NCI-H524 treated with DMSO at 0.1 percent for 48 hours (cell line): ENCODE measurements at regions not wholly inside any gene's neighbourhood (a gene's known extent, or its start where the extent isn't known, plus 50 kb on each side); places are given as distances from the start of the nearest gene placed in this dataset.

Source experiments
- DNase-seq: peaks from one replicate; lab custom pipeline; 2025; lab: John Stamatoyannopoulos, UW

DNA sequence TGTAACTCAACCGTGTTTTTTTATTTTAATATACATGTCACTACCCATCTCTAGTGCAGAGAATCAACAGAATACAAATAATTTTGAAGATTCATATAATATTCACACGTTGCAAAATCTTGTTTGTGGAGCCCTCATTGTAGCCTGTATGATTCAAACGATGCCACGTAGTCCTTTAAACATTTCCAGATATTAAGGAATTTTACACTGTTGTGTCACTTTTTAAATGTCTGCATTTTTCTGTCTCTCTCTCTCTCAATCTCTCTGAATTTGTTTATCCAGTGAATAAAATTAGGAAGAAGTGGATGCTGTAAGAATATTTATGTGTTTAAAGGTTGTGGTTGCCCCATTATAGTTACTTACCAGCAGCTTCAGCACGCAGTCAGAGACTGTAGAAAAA, 262.0 kb downstream of the PAX1 start:
- DNase-seq = no peak

DNA sequence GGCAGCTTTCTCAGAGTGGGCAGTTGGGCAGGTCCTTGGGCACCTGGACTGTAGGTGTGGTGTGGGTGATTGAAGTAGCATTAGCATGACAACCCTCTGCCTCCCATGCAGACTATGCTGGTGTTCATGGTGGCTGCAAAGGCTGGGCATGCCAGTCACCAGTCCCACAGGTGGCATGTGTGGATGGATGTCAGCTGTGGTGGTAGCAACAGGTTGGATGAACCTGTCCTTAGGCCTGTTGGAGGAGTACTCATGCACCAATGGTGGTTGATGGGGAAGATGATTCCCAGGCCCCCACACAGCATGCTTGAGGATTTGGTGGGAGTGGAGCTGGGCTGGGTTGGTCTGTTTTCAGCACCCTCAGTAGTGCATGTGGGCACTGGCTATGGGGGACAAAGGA, 251.1 kb downstream of the PAX1 start:
- no peak for DNase-seq

DNA sequence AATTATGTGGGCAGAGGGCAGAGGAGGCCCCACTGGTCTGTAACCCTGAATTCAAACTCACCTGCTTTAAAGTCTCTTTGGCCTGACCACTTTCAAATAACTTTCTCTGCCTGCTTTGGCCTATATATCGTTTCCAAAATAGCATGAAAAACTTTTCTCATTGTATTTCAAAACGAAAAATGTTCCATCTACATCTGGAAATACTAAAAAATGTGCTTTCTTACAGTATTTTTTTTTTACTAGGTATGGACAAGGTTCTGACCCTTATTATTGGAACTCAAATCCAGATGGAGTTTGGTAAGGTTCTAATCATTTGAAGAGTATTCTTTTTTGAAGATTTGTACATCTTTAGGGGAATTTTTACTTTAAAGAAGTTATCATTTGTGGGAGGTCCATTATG, 241.9 kb downstream of the PAX1 start:
- DNase-seq = no peak

DNA sequence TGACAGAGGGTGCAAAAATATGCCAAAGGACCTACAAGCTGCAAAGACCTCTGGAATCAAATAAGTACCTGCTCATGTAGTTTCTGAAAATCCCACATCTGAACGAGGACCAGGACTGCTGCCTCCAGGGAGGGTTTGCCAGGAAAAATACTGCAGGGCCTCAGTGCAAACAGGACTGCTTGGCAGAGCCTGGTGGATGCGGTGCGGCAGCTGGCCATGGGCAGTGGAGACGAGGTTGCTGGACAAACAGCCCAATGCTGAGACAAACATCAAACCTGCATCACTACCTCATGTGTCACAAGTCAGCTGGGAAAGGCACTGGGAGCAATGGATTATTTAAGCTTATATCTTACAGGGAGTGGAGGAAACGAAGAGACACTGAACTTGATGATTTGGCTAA, 238.8 kb downstream of the PAX1 start:
- DNase-seq = no peak

DNA sequence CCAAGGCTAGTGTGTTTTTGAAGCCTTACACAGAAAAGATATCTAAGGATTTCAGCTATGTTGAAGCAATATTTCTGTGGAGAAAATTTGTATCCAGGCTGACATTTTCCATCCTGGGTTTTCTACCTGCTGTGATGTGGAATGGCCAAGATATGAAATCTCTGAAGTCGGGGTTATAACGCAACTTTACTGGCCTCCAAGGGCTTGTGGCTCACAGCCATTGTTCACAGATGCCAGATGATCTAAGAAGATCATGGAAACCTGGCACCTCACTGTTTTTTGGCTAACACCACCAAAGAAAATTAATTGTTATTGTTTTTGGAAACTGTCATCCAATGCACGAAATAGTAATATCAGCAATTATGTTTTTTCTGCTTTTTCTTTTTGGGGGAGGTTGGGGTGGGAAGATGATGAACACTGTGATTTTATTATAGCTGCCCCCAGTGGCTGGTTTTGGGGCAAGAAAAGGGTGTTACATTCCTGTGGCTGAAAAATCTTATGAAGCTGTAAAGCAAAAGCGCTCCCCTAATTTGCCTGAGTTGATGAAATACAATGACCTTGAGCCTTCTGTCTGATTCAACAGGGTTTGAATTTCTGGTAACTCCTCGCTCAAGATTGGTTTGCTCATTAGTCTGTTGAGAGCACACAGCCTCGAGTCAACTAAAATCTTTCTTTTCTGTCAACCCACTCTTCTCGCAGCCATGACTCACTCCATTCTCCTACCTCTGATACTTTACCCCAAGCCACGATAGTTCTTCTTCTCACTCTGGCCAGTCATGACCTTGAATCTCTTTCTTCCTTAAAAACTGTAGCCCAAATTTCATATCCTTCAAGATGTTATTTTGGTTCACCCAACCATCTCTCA, 236.7 kb downstream of the PAX1 start:
- DNase-seq = no peak

DNA sequence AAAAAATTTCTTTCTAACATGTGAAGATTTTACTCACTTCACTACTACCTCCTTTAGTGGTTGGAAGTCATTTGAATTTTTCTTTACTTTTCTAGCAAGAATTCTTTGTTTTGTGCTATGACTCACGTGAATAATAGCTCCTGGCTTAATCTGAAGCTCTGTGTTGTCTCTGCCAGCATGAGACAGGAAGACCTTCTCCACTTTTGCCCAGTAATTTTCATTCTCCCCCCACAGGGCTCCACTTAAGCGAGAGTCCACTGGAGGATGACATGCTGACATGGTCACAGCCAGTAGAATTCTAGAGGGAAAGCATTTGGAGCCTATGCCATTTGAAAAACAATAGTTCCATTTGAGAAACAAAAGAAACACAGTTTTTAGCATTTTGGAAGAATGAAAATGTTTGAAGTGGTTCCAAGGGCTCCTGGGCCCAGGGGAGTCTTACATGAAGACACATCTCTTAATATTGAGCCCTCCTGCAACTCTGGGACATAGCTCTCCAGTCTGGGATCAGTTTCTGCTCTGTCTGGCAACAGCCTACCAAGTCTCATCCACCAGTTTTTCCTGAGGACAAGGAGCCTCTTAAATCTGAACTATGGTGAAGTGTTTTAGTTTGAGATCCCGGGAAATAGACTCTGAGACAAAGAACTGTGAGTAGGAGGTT, 231.4 kb downstream of the PAX1 start:
- no peak for DNase-seq

DNA sequence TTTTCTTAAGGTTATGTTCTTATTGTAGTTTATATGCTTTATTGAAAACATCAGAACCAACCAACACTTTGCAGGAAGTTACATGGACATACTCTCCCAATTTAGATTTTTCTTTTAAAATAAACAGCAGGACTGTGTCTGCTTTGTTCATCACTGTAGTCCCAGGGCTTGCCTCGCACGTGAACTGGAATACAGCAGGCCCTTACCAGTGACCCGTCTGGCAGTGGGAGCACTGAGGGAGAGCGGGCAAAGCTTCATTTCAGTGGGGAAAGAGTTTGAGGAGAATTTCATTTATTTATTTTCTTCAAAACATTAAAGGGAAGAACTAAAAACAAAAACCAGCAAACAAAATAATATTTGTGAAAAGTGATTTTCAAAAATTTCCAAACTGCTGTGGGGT, 230.8 kb downstream of the PAX1 start:
- DNase-seq = no peak

DNA sequence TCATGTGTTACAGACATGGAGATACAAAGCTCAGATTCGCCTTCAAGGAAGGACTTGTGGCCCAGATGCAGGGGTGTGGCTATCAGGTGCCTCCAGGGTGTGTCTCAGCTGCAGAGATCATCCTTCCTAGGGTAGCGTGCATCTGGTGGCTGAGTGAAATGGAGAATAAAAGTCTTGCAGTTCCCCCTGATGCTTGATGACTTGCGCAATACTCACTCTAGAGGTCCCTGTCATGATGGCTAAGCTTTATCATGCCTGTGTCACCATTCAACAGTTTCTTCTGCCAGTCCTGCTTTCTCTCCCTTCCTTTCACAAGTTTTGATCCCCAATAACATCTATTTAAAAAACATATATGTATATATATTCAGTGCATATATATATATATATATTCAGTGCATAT, 228.1 kb downstream of the PAX1 start:
- DNase-seq = no peak

DNA sequence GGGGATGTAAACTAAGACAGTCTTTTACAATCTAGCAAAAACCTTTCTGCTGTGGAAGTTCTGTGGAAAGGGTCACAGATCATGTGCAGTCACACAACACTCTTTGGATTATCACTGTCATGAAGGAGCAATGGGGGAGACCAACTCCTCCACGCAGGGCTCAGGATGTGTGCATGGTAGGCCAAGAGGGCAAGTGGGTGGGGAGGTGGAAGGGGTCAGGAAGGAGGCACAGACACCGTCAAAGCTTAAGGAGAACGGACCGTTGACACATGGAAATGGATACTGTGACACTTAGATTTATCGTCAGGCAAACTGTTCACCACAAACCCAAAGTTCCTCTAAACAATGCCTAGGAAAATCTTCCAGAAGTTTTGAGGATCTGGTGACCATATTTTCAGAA, 215.8 kb downstream of the PAX1 start:
- DNase-seq = no peak

DNA sequence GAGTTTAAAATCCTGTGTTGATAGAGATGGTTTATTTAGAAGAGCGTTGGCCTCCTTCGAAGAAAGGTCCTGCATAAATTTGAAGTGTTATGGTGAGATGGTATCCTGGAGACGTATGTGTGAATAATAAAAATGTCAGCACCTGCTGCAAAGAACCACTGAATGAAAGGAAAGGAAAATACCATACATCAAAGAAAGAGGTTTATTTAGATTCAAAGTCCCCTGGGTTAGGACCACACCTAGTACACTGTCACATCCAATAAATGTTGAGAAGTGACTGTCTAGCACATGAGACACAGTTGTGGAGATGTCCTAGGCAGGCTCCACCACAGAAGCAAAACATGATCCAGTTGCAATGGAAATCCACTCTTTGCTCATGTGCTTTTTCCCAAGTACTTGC, 214.7 kb downstream of the PAX1 start:
- DNase-seq = no peak

DNA sequence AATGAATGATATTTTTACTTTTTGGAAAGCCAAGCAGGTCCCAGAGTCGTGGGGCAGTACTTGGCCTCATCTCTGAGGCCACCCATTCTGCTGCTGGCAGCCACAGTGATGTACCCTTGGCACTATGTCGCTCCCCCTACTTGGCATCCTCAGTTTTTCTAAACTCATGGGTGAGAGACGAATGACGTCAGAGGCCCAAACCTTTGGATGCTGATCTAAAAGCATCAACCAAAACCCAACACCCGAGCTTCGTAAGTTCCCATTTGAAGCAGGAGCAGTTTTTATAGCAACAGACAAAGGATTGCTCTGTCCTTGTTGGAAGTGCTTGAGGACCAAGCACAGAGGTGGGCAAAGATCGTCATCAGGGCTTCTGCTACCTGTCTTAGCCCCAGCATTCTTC, 212.9 kb downstream of the PAX1 start:
- DNase-seq = no peak

DNA sequence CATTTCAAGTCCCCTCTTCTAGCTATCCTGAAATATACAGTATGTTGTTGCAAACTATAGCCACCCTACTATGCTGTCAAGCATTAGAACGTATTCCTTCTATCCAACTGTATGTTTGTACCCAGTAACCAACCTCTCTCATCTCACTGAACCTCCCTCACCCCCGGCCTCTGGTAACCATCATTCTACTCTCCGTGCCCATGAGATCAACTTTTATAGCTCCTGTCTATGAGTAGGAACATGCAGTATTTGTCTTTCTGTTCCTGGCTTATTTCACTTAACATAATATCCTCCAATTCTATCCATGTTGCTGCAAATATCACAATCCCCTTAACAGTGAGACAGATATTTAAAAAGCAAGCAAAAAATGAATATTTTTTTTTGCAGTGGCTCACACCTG, 196.9 kb downstream of the PAX1 start:
- DNase-seq = no peak

DNA sequence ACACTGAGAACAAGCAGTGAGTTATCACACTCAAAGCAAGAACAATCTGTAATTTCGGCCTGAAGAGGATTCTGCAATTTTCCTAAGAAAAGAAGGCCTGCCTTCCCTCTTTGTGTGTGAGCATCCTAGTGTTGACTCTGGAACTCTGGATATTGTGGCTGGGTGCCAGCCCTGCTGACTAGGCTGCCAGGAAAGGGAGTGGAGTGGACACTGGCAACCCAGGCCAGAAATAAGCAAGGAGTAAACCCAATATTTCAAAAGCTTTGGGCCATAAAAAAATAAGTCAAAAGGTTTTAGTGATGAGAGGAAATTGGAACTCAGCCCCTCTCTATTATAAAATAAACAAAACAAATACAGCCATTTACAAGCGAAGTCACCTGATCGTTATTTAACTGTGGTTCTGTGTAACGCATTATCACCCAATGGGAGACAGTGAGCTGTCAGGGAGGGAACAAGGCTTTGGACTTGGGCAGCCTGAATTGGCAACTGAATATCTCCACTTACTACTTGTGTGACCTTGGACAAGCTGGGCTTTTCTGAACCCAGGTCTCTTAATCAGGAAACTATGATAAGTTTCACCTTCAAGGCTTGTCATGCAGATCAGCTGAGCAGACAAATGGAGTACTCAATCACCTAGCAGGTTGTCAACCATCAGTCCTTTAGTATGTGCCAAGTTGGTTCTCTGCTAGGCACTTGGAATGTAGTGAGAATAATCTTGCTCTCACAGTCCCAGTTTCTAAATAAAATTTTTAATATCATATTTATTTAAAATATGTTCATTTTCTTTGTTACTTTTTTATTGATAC, 196.2 kb downstream of the PAX1 start:
- DNase-seq = no peak

DNA sequence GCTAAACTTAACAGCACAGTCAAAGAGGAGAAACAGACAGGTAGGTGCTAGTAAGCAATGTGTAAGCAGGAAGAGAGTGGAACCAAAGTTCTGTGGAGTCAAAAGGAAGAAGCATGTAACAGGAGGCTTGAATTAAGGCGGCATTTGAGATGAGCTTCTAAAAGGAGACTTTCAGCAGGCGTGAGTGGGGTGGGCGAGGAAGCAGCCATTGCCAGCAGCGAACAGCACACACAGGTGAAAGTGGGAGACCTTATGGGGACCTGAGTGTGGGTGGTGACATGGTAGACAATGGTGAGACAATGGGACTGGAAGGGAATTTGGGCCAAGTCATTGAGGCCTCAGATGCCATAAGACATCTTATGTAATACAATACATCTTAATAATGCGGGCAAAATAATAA, 195.0 kb downstream of the PAX1 start:
- no peak for DNase-seq

DNA sequence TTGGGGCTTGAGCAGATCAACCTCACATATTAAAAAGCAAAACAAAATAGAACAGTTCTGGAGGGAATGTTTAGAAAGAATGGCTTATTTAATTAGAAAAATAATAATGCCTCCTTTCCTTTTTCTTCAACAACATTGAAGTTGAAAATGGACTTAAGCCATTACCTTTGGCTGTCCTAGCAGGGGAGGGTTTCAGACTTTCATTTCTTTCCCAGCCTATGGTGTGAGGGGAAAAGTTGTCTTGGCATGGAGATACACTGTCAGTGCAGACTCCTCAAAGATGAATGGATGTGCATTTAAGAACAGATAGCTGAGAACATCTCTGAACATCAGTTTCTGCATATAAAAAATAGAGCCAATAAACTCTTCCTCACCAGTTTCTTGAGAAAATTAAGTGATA, 169.5 kb downstream of the PAX1 start:
- no peak for DNase-seq

DNA sequence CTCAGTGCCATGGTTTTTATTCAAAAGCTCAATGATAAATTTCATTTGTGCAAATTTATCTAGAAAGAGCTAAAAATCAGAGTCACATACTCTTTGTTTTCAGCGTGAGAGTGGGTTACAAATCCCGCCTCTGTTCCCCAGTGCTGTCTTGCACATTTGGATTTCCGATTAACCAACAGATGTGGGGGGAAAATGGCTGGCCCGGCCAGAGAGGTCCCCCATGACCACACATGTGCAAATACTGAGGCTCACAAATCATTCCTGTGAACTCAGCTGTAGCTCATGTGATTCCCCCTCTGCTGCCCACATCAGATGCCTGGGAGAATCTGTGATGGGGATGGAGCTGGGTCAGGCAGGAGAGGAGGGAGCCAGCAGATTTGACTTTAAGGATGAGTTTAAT, 168.7 kb downstream of the PAX1 start:
- no peak for DNase-seq

DNA sequence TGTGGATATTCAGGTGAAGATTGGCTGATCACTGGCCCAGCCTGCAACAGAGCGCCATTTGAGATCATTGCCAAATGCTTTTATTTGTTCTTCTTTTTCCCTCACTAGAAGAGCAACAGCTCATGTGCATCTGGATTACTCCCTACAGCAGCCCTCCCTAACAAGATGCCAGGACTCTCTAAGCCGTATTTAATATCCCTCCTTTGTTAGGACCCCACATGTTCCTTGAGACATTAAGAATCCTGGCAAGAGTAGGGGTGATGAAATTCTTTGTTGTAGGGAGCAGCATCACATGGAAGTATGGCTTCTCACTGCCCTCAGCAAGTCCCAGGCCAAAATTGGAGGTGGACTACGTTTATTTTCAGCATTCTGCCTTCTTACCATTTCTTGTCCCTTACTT, 167.8 kb downstream of the PAX1 start:
- DNase-seq = no peak

DNA sequence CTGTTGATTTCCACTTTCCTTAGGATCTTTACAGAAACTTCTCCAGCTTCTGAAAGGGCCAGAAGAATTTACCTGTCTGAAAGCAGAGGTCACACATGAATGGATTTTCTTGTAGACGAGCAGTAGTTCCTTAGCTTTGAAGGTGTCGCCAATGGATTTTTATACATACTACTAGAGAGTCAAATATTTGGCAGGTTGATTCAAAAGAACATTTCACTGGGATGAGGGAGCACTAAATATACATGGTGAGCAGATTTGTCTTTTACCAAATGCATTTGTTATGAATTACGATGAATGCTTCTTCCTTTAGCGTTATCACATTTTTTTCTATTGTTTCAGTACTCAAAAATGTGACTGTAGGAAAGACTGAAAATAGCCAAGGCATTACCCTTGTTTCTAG, 162.3 kb downstream of the PAX1 start:
- no peak for DNase-seq

DNA sequence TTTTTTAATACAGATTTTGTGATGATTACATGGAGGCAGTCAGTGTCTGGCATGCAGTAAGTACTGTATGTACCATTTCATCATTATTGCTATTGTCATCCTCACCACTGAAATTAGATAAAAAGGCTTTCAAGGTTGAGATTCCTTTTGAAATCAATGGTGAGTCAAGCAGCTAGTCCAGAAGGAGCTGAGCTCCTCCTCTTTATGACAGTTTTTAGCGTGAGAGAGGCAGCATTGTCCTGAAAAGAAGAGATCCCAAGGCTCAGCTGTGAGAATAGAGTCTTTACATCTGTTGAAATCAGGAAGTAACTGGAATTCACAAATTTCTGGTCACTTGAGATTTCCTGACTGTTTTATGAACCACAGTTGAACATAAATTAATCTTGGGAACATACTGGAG, 161.9 kb downstream of the PAX1 start:
- DNase-seq = no peak

DNA sequence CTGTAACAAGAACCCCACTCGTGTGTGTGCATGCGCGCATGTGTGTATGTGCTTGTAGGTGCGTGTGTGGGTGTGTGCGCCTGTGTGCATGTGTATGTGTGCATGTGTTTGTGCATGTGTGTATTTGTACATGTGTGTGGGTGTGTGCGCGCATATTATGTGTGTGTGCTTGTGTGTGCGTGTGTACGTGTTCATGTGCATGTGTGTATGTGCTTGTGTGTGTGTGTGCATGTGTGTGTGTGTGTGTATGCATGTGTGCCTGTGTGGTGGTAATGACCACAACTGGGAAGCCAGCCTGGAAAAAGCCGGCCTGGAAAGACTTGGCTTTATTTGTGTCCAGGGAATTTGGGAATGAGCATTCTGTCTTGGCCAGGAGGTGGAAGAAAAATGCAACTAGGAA, 157.5 kb downstream of the PAX1 start:
- DNase-seq = no peak

DNA sequence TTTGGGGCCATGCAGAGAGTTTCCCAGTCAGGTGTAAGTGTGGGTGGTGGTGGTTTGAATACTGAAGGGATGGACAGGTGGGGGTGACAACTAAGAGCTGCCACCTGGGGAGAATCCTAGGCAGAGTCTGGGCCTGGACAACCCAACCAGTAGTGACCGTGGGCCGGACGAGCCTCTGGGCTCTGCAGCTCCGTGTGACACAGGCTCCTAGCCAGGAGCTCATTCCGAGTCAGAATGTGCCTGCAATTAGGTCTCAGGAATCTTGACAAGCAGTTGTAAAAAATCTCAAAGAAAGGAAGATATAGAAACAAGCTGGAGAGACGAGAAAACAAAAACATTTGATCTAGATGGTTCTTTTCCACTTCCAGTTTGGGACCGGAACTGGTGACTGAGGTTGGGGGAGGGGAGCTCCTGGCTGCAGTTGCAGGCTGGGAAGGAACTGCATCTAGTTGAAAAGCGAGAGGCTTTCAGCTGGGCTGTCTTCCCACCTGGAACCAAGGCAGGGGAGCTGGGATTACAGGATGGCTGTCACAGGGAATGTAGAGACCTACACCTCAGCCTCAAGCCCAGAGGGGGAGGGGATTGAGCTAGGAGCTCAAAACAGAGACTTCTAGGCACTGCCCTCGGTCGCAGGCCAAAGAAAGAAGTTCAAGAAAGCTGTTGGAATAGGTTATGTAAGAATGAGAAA, 156.9 kb downstream of the PAX1 start:
- no peak for DNase-seq

DNA sequence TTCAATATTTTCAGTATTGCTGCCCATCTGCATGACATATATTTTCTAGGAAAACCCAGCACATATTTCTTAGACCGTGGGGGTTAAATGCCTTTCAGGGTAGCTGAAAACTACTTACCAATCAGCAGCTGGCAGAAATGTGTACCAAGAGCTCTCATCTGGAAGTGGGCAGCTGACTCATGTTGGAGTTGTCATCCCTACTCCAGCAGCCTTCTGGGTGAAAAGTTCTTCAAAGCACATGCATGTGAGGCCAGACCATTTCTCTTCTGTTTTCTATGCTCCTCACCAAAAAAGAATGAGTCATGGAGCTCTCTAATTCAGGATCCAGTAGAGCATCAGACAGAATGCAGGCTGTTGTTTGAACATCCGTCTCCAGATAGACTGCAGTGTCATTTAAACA, 135.5 kb downstream of the PAX1 start:
- DNase-seq = no peak
